Endothelial cell of umbilical vein (primary cell): ENCODE measurements at regions not wholly inside any gene's neighbourhood (a gene's known extent, or its start where the extent isn't known, plus 50 kb on each side); places are given as distances from the start of the nearest gene placed in this dataset.

Experiments used
- BruUV-seq: library from RNA; stranded (reverse); fragments of 400-500 nt; replicated peaks from 2 replicates; lab custom pipeline; 2021; lab: Mats Ljungman, UMichigan
- CTCF ChIA-PET: fragments of 300-600, 350-600 bp; sonication (Branson Sonifier 250); formaldehyde crosslinking; loops from one replicate; lab custom pipeline; 2021; ENCODE audit warnings: antibody characterized with exemption, inconsistent platforms; lab: Charles Lee
- POLR2A ChIA-PET: fragments of 300-600, 350-600 bp; sonication (Branson Sonifier 250); formaldehyde crosslinking; loops from one replicate; lab custom pipeline; 2021; ENCODE audit warnings: antibody characterized with exemption, inconsistent platforms; lab: Charles Lee
- DNase-seq: peaks from one replicate; pipeline ENCODE4 v3.0.0-alpha.2; 2011; ENCODE audit warnings: low read depth, low spot score
- FAIRE-seq: peaks from 2 replicates; lab custom pipeline; 2011; peaks lifted over from hg19 to GRCh38; lab: Jason Lieb, UNC
- H2AFZ ChIP-seq: 2 replicates; pipeline ENCODE4 v1.6.0; 2012; ENCODE audit warnings: low read depth, low read length, control low read depth, inconsistent platforms
- H3K27ac ChIP-seq: 2 replicates; pipeline ENCODE4 v1.5.1; 2011; ENCODE audit warnings: low read depth, mild to moderate bottlenecking, control low read depth, low read length, moderate library complexity; ENCODE audit not compliant: insufficient read depth
- H3K27me3 ChIP-seq, 2 experiments: 2 replicates each; pipeline versions ENCODE4 v1.6.0 to v1.6.1; 2011; ENCODE audit warnings: low read length in 2 of 2, mixed read lengths in 1 of 2; ENCODE audit not compliant: control insufficient read depth in 2 of 2, insufficient read depth in 2 of 2
- H3K36me3 ChIP-seq, 2 experiments: 2 replicates in 1 of 2; 3 replicates in 1 of 2; pipeline ENCODE4 v1.5.1; 2011; ENCODE audit warnings: low read length in 2 of 2, mild to moderate bottlenecking in 1 of 2, moderate library complexity in 1 of 2; ENCODE audit not compliant: control insufficient read depth in 2 of 2, insufficient read depth in 2 of 2; ENCODE audit errors: extremely low read depth in 1 of 2
- H3K4me1 ChIP-seq: 3 replicates; pipeline ENCODE4 v1.5.1; 2011; ENCODE audit warnings: mild to moderate bottlenecking, low read length; ENCODE audit not compliant: control insufficient read depth, insufficient read depth; ENCODE audit errors: extremely low read depth
- H3K4me2 ChIP-seq: 2 replicates; pipeline ENCODE4 v1.6.1; 2011; ENCODE audit warnings: low read length, control low read depth, mixed read lengths; ENCODE audit not compliant: insufficient read depth
- H3K4me3 ChIP-seq, 3 experiments: fragments of 200-600 bp in 1 of 3; sonication (generic), shearing (Covaris generic) in 1 of 3; replicated peaks in 1 of 3; 2 replicates each; pipeline ENCODE4 v1.5.1; 2011 to 2016; ENCODE audit warnings: control low read depth in 3 of 3, low read length in 3 of 3, mild to moderate bottlenecking in 2 of 3, inconsistent platforms in 1 of 3, low read depth in 1 of 3, moderate library complexity in 1 of 3; ENCODE audit not compliant: insufficient read depth in 1 of 3
- H3K79me2 ChIP-seq: 2 replicates; pipeline ENCODE4 v1.6.0; 2012; ENCODE audit warnings: low read length, inconsistent platforms; ENCODE audit not compliant: control insufficient read depth, insufficient read depth
- H3K9ac ChIP-seq: replicated peaks from 2 replicates; pipeline ENCODE3; 2011; ENCODE audit warnings: low read length, control low read depth; ENCODE audit not compliant: insufficient read depth; ENCODE audit errors: extremely low read depth
- H3K9me1 ChIP-seq: replicated peaks from 3 replicates; pipeline ENCODE4 v1.6.0; 2011; ENCODE audit warnings: mild to moderate bottlenecking, low read length; ENCODE audit not compliant: control insufficient read depth, insufficient read depth; ENCODE audit errors: extremely low read depth
- H3K9me3 ChIP-seq: replicated peaks from 2 replicates; pipeline ENCODE4 v1.5.1; 2012; ENCODE audit warnings: low read length, inconsistent platforms; ENCODE audit not compliant: control insufficient read depth, insufficient read depth
- H4K20me1 ChIP-seq: replicated peaks from 2 replicates; pipeline ENCODE3; 2011; ENCODE audit warnings: mild to moderate bottlenecking, low read length; ENCODE audit not compliant: control insufficient read depth, insufficient read depth; ENCODE audit errors: extremely low read depth
- CTCF ChIP-seq, 2 donors: IDR thresholded peaks; 1 replicate in 1 of 2; 2 replicates in 1 of 2; pipeline ENCODE4 v1.5.1; 2011; ENCODE audit warnings: low read length in 2 of 2, mild to moderate bottlenecking in 2 of 2, moderate library complexity in 2 of 2, control low read depth in 1 of 2, inconsistent platforms in 1 of 2, low read depth in 1 of 2; ENCODE audit not compliant: insufficient read depth in 1 of 2; ENCODE audit errors: extremely low read depth in 1 of 2
- EZH2 ChIP-seq: IDR thresholded peaks from 2 replicates; pipeline ENCODE4 v1.6.1; 2012; ENCODE audit warnings: borderline replicate concordance, low read depth, mild to moderate bottlenecking, moderate library complexity, low read length, inconsistent platforms; ENCODE audit not compliant: severe bottlenecking
- FOS ChIP-seq: IDR thresholded peaks from 2 replicates; pipeline ENCODE4 v1.6.1; 2011; ENCODE audit warnings: mild to moderate bottlenecking, low read length, moderate library complexity, borderline replicate concordance; ENCODE audit not compliant: insufficient read depth
- GATA2 ChIP-seq: IDR thresholded peaks from 2 replicates; pipeline ENCODE4 v1.7.0; 2011; ENCODE audit warnings: low read depth, mild to moderate bottlenecking, moderate library complexity, mixed read lengths, low read length; ENCODE audit not compliant: insufficient read length, insufficient read depth
- JUN ChIP-seq: IDR thresholded peaks from 2 replicates; pipeline ENCODE4 v1.6.1; 2011; ENCODE audit warnings: borderline replicate concordance, low read depth; ENCODE audit not compliant: insufficient read length, insufficient read depth
- MAX ChIP-seq: IDR thresholded peaks from 2 replicates; pipeline ENCODE4 v1.6.1; 2011; ENCODE audit not compliant: insufficient read depth, insufficient read length
- MYC ChIP-seq: IDR thresholded peaks from one replicate; pipeline ENCODE4 v1.6.1; 2011; ENCODE audit warnings: mild to moderate bottlenecking, low read depth, low read length
- POLR2A ChIP-seq: IDR thresholded peaks from 2 replicates; pipeline ENCODE4 v1.6.1; 2012; ENCODE audit warnings: low read depth, mild to moderate bottlenecking, control low read depth, low read length
- POLR2AphosphoS5 ChIP-seq: IDR thresholded peaks from 2 replicates; pipeline ENCODE4 v1.6.1; 2012; ENCODE audit warnings: low read depth, mild to moderate bottlenecking, control low read depth, low read length, moderate library complexity; ENCODE audit not compliant: insufficient read depth
- dilution Hi-C: fragments of 300-500 bp; cut with MboI; formaldehyde crosslinking; loops from one replicate; pipeline ENCODE4 v1.15.0; 2019; ENCODE audit warnings: low sequenced_read_pairs; ENCODE audit not compliant: extremely low pct_ligation_motif_present
- intact Hi-C: fragments of 100-400 bp; cut with micrococcal nuclease; formaldehyde crosslinking; loops from one replicate; pipeline ENCODE4 v1.10.0; 2022

DNA sequence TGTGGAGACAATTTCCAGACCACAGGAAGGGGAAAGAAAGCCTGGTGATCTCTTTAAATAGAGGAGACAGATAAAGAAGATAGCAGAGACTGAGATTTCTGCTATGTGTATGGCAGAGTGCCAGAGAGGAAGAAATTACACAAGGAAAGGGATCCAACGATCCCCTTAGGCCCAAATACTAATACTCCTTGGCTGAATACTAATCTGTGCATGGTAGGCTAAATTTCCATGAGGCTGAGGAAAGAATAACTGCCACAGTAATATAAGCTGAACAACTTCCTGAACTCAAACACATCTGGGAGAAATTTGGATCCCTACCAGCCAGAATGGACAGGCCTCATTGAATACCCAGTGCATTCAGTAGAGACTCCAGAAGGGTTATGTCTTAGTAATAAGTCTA lies 83.3 kb upstream of the TNFAIP3 start:
- Histone ChIP-seq H3K27me3 (no peaks in the 10 kb centered on the region), H3K27ac (no peak overlapping the region), H3K4me2 (no peak overlapping the region), H3K4me1 (no peaks in the 10 kb centered on the region), H4K20me1 (no peaks in the 10 kb centered on the region), H3K9ac (no peak overlapping the region), H3K79me2 (no peaks in the 10 kb centered on the region), H2AFZ (no peak overlapping the region), H3K4me3 (no peak overlapping the region), H3K9me3 (no peaks in the 10 kb centered on the region), H3K9me1 (no peaks in the 10 kb centered on the region), H3K36me3 (no peaks in the 10 kb centered on the region)
- FAIRE-seq (no peak), DNase-seq (no peak)
- TF ChIP-seq POLR2AphosphoS5 (no peak), CTCF (IDR thresholded peaks at IDR 0.05; ENCODE audit: extremely low read depth in 1 of 2, insufficient read depth in 1 of 2, low read depth in 1 of 2, low read length in 2 of 2) (no peak), POLR2A (no peak), EZH2 (no peak), MAX (no peak), JUN (no peak), FOS (no peak), GATA2 (no peak), MYC (no peak)
- intact Hi-C loops (no loop called here), dilution Hi-C loops (no loop called here)
- ChIA-PET CTCF (interaction anchor here (0.8 to 1.3 kb wide), 4 partner anchors 12 to 76 kb away, joined by 3 to 4 read pairs (median 3); no protein-coding TSS in a partner anchor), POLR2A (no interaction called here)
- no TSS peak for BruUV-seq
